Vagina (tissue), 2 donors: ENCODE measurements at regions not wholly inside any gene's neighbourhood (a gene's known extent, or its start where the extent isn't known, plus 50 kb on each side); places are given as distances from the start of the nearest gene placed in this dataset.
"Not testable (repeated sequence)": the region's sequence is repeated elsewhere in the genome, so short reads cannot be mapped to it uniquely, and the experiment has no call there.

Experiments
- DNase-seq, 2 donors: peaks; one replicate each; pipeline ENCODE4 v3.0.0-alpha.2; 2017; ENCODE audit errors: extremely low spot score in 2 of 2
- H3K27ac ChIP-seq: fragments of 200-600 bp; sonication (generic); one replicate; pipeline ENCODE4 v1.5.1; 2019
- H3K27me3 ChIP-seq: fragments of 200-600 bp; sonication (generic); one replicate; pipeline ENCODE4 v1.5.1; 2019
- H3K36me3 ChIP-seq, 2 donors: fragments of 200-600 bp; sonication (generic); one replicate each; pipeline ENCODE4 v1.5.1; 2017 to 2019
- H3K4me1 ChIP-seq: fragments of 200-600 bp; sonication (generic); one replicate; pipeline ENCODE4 v1.5.1; 2019
- H3K4me3 ChIP-seq, 2 donors: fragments of 200-600 bp; sonication (generic); 1 replicate in 1 of 2; 2 replicates in 1 of 2; pipeline ENCODE4 v1.5.1; 2016 to 2019
- H3K9me3 ChIP-seq: fragments of 200-600 bp; sonication (generic); one replicate; pipeline ENCODE4 v1.5.1; 2019
- CTCF ChIP-seq, 3 experiments: fragments of 450-650 bp in 2 of 3; fragments of 200-600 bp in 1 of 3; sonication (generic) in 1 of 3; IDR thresholded peaks; one replicate each; pipeline ENCODE4 v1.5.1; 2017 to 2019; ENCODE audit warnings: antibody characterized with exemption in 3 of 3, mild to moderate bottlenecking in 2 of 3, moderate library complexity in 2 of 3
- POLR2A ChIP-seq, 2 donors: fragments of 450-650 bp; IDR thresholded peaks; one replicate each; pipeline ENCODE4 v1.6.1; 2017; ENCODE audit warnings: antibody characterized with exemption in 2 of 2, mild to moderate bottlenecking in 2 of 2, moderate library complexity in 2 of 2
- POLR2AphosphoS5 ChIP-seq, 2 donors: sonication (generic); formaldehyde crosslinking; IDR thresholded peaks; one replicate each; pipeline ENCODE4 v1.9.0; 2017; ENCODE audit warnings: antibody characterized with exemption in 2 of 2, mild to moderate bottlenecking in 2 of 2, low read depth in 1 of 2; ENCODE audit not compliant: insufficient read depth in 1 of 2
- intact Hi-C: fragments of 100-400 bp; cut with DNase I; formaldehyde crosslinking; loops from one replicate; pipeline ENCODE4 v1.15.1; 2023

- no peak for DNase-seq
- Histone ChIP-seq H3K4me3 (no peak overlapping the region), H3K27me3 (no peaks in the 10 kb centered on the region), H3K4me1 (peaks cover 9% of the 10 kb centered on the region), H3K9me3 (no peaks in the 10 kb centered on the region), H3K36me3 (no peaks in the 10 kb centered on the region), H3K27ac (no peak overlapping the region)
- intact Hi-C loops: no loop called here
- TF ChIP-seq CTCF (IDR thresholded peaks at IDR 0.05) (no peak), POLR2A (IDR thresholded peaks at IDR 0.05) (no peak), POLR2AphosphoS5 (IDR thresholded peaks at IDR 0.05; ENCODE audit: insufficient read depth in 1 of 2, low read depth in 1 of 2) (no peak)
Observed at GRCh38 chr3:23726811-23727548, 78.8 kb upstream of the UBE2E1 start.

GRCh38 chr3:23728601-23729117 is 77.1 kb upstream of the UBE2E1 start:
- Histone ChIP-seq H3K36me3 (no peaks in the 10 kb centered on the region), H3K9me3 (no peaks in the 10 kb centered on the region), H3K4me1 (peaks cover 9% of the 10 kb centered on the region), H3K4me3 (no peak overlapping the region), H3K27me3 (no peaks in the 10 kb centered on the region), H3K27ac (no peak overlapping the region)
- peak in 1 of 2 donors; percentile 74 for DNase-seq
- TF ChIP-seq CTCF (IDR thresholded peaks at IDR 0.05) (no peak), POLR2AphosphoS5 (IDR thresholded peaks at IDR 0.05; ENCODE audit: insufficient read depth in 1 of 2, low read depth in 1 of 2) (no peak)
- intact Hi-C loops: no loop called here

GRCh38 chr3:23729362-23729761 is 76.4 kb upstream of the UBE2E1 start:
- H3K4me1 ChIP-seq, H3K4me3 ChIP-seq, H3K27me3 ChIP-seq, H3K9me3 ChIP-seq, H3K27ac ChIP-seq, H3K36me3 ChIP-seq, intact Hi-C loops: not testable (repeated sequence)
- peak in 1 of 2 donors; percentile 42 for DNase-seq

GRCh38 chr3:23734481-23734880 is 71.3 kb upstream of the UBE2E1 start:
- TF ChIP-seq POLR2A (IDR thresholded peaks at IDR 0.05) (no peak), POLR2AphosphoS5 (IDR thresholded peaks at IDR 0.05; ENCODE audit: insufficient read depth in 1 of 2, low read depth in 1 of 2) (no peak), CTCF (IDR thresholded peaks at IDR 0.05) (no peak)
- DNase-seq: no peak
- no peaks in the 10 kb centered on the region for H3K4me1 ChIP-seq
- no peak overlapping the region for H3K27ac ChIP-seq
- H3K27me3 ChIP-seq: no peaks in the 10 kb centered on the region
- H3K4me3 ChIP-seq: no peak overlapping the region
- H3K36me3 ChIP-seq: no peaks in the 10 kb centered on the region
- no peaks in the 10 kb centered on the region for H3K9me3 ChIP-seq
- intact Hi-C loops: no loop called here

GRCh38 chr3:23735062-23735461 is 70.7 kb upstream of the UBE2E1 start:
- H3K9me3 ChIP-seq: no peaks in the 10 kb centered on the region
- H3K36me3 ChIP-seq: no peaks in the 10 kb centered on the region
- no peak overlapping the region for H3K4me3 ChIP-seq
- DNase-seq: no peak
- intact Hi-C loops: no loop called here
- H3K4me1 ChIP-seq: peaks cover 2% of the 10 kb centered on the region
- no peaks in the 10 kb centered on the region for H3K27me3 ChIP-seq
- TF ChIP-seq POLR2AphosphoS5 (IDR thresholded peaks at IDR 0.05; ENCODE audit: insufficient read depth in 1 of 2, low read depth in 1 of 2): no peak
- no peak for TF ChIP-seq POLR2A (IDR thresholded peaks at IDR 0.05)
- TF ChIP-seq CTCF (IDR thresholded peaks at IDR 0.05): no peak
- no peak overlapping the region for H3K27ac ChIP-seq
